Activated T-helper 1 cell treated with anti-CD3 and anti-CD28 coated beads, Interleukin-2, amount 50 U/mL, for 16 hours (primary cell): ENCODE measurements at regions not wholly inside any gene's neighbourhood (a gene's known extent, or its start where the extent isn't known, plus 50 kb on each side); places are given as distances from the start of the nearest gene placed in this dataset.

Source experiments
- DNase-seq, 2 donors: peaks; one replicate each; pipeline ENCODE4 v3.0.0-alpha.2; 2020; ENCODE audit warnings: low read depth in 1 of 2, low spot score in 1 of 2

DNA sequence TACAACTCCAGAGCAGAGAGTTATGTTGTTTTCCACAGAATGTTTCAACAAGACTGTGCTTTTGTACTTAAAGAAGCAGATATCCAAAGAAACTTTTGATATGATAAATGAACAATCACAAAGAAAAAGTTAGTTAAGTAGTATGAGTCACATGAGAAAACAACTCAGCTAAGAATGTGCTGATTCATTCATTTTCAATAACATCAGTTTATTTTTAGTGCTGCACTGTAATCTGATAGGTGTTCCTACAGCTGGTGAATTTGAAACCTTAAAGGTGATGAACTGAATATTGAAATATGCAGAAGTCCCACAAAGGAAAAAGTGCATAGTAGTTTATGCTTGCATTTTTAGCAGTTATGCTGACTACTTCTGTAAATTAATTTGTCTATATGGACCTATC is 180.3 kb upstream of the TENM3 start:
- no peak for DNase-seq

DNA sequence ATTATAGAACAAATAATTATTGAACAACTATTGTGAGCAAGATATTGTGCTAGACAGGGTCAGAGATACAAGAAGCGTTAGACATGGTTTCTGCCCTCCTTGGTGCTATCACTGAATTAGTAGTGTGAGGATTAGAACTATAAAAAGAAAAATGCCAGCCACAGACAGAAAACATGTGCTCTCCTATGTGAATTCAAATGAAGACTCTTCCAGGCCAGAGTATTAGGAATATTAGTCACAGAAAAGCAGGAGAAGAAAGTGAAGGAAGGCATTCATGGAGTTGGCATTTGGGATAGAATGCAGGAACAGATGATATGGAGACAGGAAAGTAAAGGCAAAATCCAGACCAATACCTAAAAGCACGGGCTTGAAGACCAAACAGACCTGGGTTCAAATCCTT is 179.6 kb upstream of the TENM3 start:
- no peak for DNase-seq

- no peak for DNase-seq
Observed at GRCh38 chr4:182065255-182065654, 177.9 kb upstream of the TENM3 start.

- no peak for DNase-seq
Observed at GRCh38 chr4:182066037-182066436, 177.2 kb upstream of the TENM3 start.

GRCh38 chr4:182067828-182068227 is 175.4 kb upstream of the TENM3 start:
- DNase-seq, result no peak

- no peak for DNase-seq
Observed at GRCh38 chr4:182068920-182069319, 174.3 kb upstream of the TENM3 start.

DNA sequence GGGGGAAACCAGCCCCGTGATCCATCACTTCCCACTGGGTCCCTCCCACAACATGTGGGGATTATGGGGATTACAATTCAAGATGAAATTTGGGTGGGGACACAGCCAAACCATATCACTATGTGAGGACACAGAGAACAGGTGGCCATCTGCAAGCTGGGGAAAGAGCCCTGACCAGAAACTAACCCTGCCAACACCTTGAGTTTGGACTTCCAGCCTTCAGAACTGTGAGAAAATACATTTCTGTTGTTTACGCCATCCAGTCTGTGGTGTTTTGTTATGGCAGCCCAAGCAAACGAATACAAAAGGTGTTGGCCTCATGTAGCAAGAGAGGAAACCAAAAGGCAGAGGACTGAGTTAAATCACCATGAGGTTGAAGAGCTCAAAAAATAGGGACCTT is 169.9 kb upstream of the TENM3 start:
- DNase-seq, result no peak

DNA sequence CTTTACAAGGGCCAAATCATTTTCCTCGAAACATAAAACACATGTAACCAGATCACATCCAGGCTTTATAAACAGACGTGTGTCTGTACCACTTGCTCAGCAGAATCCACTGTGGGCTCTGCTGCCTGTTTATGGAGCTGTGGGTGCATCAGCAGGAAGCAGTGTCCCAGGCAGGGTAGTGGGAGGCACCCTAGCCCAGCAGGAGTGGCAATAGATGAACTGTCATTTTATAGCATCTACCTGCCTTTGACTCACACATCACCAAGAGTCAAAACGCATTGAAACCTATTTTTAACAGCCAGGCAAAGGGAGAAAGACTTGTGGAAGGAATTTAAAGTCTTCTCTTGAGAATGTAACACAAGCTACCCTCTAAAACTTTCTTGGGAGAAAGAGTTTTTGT is 169.1 kb upstream of the TENM3 start:
- DNase-seq, result no peak

GRCh38 chr4:182074810-182075209 is 168.4 kb upstream of the TENM3 start:
- no peak for DNase-seq

- no peak for DNase-seq
Observed at GRCh38 chr4:182082910-182083309, 160.3 kb upstream of the TENM3 start.

DNA sequence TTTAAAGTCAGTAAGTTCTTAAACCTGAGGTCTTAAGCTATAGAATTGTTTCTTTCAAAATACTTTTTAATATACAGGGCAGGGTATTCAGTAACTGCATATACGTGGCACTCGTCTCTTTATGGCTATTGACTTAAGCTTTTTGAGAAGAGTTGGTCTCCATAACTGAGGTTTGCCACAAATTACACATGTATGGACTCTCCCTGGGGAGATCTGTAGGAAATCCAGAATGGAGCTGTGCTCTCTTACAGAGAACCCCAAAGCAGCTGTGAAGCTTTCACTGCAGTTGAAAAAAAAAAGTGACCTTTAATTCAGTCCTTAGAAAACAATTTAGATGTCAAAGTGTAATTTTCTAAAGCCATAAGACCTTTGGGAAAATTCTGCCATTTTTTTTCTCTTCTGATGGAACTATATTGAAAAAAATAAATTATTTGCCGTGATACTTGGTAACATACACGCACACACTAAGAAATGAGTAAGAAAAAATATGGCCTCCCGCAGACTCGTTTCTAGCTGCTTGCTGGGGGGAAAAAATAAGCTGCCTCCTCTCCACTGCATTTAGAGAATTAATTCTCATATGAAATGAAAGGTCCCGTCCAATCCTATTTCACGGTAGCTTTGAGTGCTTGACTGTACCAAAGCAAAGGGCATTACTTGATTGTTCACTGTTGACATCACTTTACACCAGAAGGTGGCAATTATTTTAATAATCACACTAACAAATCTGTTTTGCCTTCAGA is 159.4 kb upstream of the TENM3 start:
- DNase-seq, result no peak

- DNase-seq, result no peak
Observed at GRCh38 chr4:182085051-182085480, 158.1 kb upstream of the TENM3 start.

- DNase-seq, result no peak
Observed at GRCh38 chr4:182089326-182089725, 153.9 kb upstream of the TENM3 start.

- no peak for DNase-seq
Observed at GRCh38 chr4:182090186-182090585, 153.0 kb upstream of the TENM3 start.

- no peak for DNase-seq
Observed at GRCh38 chr4:182091128-182091527, 152.1 kb upstream of the TENM3 start.

GRCh38 chr4:182093431-182093831 is 149.8 kb upstream of the TENM3 start:
- no peak for DNase-seq

DNA sequence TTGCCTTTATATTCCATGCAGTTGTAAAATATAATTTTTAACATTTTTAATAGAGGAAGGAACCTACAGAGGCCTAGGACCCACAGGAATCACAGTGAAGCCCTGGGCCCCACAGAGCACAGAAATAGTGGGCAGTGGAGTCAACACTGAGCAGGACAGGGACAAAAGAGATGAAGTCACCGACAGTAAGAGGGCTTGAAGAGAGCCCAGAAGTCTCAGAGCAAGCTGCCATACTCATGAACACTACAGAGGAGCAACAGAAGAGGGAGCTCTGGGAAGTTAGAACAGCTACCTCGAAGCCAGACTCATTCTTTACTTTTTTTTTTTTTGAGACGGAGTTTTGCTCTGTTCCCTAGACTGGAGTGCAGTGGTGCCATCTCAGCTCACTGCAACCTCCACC is 149.3 kb upstream of the TENM3 start:
- DNase-seq, result no peak

GRCh38 chr4:182101618-182102017 is 141.6 kb upstream of the TENM3 start:
- no peak for DNase-seq

DNA sequence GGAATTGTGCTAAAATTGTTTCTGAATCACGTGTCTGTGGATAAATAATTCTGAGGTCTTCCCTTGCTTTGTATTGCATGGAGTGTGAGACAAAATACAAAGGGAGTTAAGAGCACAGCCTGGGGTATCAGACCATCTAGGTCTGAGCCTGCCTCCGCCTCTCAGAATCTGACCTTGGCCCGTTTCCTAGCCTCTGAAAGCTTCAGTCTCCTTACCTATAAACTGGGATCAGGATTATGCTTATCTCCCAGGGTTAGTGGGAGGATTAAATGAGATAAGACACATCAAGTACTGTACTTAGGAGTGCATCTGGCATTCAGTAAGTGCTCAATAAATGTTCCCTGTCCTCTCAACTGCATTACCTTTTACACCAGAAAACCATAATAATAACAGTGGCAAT is 140.6 kb upstream of the TENM3 start:
- no peak for DNase-seq

DNA sequence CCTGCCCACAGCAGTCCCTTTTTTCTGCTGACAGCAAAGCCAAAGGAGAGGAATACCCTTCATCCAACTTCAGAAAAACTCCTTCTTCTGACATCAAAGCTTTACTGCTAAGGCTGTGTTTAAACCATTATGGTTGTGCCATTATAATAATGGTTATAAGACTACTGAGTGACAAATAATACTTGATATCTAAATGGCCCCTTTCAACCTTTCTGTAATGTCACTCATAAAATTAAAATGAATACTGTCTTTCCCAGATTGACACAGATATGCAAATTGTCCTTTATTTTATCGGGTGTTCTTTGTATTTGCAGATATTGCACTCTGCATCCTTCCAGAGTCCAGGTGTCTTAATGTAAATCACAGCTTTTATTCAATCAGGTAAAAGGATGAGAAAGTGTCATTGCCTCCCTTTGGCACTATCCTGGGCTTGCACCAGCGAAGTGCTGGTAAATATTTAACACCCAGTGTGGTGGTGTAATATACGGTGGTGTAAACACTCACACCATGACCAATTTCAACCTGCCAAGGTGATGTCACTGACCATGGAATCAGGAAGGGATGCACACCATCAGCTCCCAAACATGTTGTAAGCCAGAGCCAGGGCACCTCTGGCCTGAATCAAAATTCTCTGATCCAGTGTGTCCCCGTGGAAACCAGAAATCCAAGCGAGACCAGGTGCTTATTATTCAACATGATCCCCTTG is 139.4 kb upstream of the TENM3 start:
- no peak for DNase-seq

DNA sequence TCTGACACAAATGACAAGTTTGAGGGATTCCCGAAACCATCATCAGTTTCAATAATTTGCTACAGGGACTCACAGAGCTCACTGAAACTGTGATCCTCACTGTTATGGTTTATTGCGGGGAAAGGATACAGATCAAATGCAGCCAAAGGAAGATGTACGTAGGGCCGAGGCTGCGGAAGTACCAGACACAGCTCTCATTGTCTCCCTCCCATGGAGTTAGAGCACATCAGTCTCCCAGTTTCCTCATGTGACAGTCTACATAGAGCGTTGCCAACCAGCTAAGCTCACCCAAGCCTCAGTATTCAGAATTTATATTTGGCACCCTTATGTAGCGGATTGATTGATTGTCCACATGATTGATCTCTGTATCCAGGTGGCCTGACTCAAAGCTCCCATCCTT is 137.8 kb upstream of the TENM3 start:
- DNase-seq, result no peak

- DNase-seq, result no peak
Observed at GRCh38 chr4:182107931-182108330, 135.3 kb upstream of the TENM3 start.

DNA sequence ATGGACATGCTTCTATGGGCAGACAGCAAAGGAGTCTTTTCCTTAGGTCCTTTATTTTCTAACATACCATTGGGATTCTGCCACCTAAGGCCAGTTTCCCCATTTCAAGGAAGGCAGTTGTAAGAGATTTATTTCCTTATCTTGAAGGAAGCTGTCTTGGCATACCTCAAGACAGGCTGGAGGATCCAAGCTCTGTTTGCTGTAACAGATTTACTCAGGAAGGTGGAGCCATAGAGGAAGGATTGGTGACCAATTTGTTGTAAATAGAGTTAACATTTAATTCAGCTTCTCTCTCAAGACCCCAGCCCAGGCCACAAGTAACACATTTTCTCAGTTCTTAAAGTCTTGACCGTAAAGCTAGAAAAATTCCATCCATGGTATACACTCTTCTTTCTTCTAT is 131.6 kb upstream of the TENM3 start:
- no peak for DNase-seq
